MM.1S (cell line): ENCODE measurements at regions not wholly inside any gene's neighbourhood (a gene's known extent, or its start where the extent isn't known, plus 50 kb on each side); places are given as distances from the start of the nearest gene placed in this dataset.

ENCODE experiments used
- EZH2 ChIP-seq: fragments of 300-600 bp; sonication (generic); optimal IDR thresholded peaks from 2 replicates; pipeline ENCODE3; 2017; ENCODE audit warnings: low read depth, mild to moderate bottlenecking, antibody characterized with exemption, low read length, mixed read lengths
- EZH2phosphoT487 ChIP-seq: fragments of 300-600 bp; sonication (generic); IDR thresholded peaks from 2 replicates; pipeline ENCODE4 v1.6.1; 2018; ENCODE audit warnings: antibody characterized with exemption, low read length
- TF ChIP-seq, protein P1 (sequence below): fragments of 300-600 bp; sonication (generic); IDR thresholded peaks from 2 replicates; pipeline ENCODE4 v1.5.1; 2016; ENCODE audit warnings: antibody characterized with exemption, low read length, mixed read lengths

GRCh38 chr12:74820324-74820723 is 282.7 kb downstream of the ATXN7L3B start:
- TF ChIP-seq, protein P1, sequence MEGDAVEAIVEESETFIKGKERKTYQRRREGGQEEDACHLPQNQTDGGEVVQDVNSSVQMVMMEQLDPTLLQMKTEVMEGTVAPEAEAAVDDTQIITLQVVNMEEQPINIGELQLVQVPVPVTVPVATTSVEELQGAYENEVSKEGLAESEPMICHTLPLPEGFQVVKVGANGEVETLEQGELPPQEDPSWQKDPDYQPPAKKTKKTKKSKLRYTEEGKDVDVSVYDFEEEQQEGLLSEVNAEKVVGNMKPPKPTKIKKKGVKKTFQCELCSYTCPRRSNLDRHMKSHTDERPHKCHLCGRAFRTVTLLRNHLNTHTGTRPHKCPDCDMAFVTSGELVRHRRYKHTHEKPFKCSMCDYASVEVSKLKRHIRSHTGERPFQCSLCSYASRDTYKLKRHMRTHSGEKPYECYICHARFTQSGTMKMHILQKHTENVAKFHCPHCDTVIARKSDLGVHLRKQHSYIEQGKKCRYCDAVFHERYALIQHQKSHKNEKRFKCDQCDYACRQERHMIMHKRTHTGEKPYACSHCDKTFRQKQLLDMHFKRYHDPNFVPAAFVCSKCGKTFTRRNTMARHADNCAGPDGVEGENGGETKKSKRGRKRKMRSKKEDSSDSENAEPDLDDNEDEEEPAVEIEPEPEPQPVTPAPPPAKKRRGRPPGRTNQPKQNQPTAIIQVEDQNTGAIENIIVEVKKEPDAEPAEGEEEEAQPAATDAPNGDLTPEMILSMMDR = no peak
- TF ChIP-seq EZH2 = no peak
- no peak for TF ChIP-seq EZH2phosphoT487
